Panc1 (cell line): ENCODE measurements at regions not wholly inside any gene's neighbourhood (a gene's known extent, or its start where the extent isn't known, plus 50 kb on each side); places are given as distances from the start of the nearest gene placed in this dataset.

ENCODE experiments used
- ATAC-seq: fragments of 200-7000 bp; cut with Tn5 transposase; 2 replicates; pipeline ENCODE4 v1.9.1; 2020; ENCODE audit warnings: mild to moderate bottlenecking, moderate library complexity
- BruUV-seq: library from RNA; stranded (reverse); fragments of 400-500 nt; replicated peaks from 2 replicates; lab custom pipeline; 2021; lab: Mats Ljungman, UMichigan
- CTCF ChIA-PET: fragments of 300-600 bp; sonication (Branson Sonifier 250); formaldehyde crosslinking; loops from one replicate; lab custom pipeline; 2022; ENCODE audit warnings: antibody characterized with exemption; lab: Charles Lee
- POLR2A ChIA-PET: fragments of 300-600 bp; sonication (Branson Sonifier 250); formaldehyde crosslinking; loops from one replicate; lab custom pipeline; 2022; ENCODE audit warnings: antibody characterized with exemption; lab: Charles Lee
- DNase-seq: peaks from one replicate; pipeline ENCODE4 v3.0.0-alpha.2; 2010; ENCODE audit warnings: low read depth, low spot score
- H3K27ac ChIP-seq: 2 replicates; pipeline ENCODE4 v1.5.1; 2011; ENCODE audit warnings: mild to moderate bottlenecking, low read length, inconsistent platforms
- H3K27me3 ChIP-seq: fragments of 200-500 bp; sonication (Bioruptor generic); 2 replicates; pipeline ENCODE4 v1.6.0; 2014; ENCODE audit warnings: low read length, inconsistent platforms; ENCODE audit not compliant: control insufficient read depth, insufficient read depth
- H3K36me3 ChIP-seq: fragments of 200-500 bp; sonication (Bioruptor generic); 2 replicates; pipeline ENCODE4 v1.5.1; 2014; ENCODE audit warnings: inconsistent platforms, mild to moderate bottlenecking, low read length, moderate library complexity; ENCODE audit not compliant: control insufficient read depth, insufficient read depth
- H3K4me1 ChIP-seq: 2 replicates; pipeline ENCODE4 v1.5.1; 2011; ENCODE audit warnings: inconsistent platforms, mild to moderate bottlenecking, low read length, moderate library complexity; ENCODE audit not compliant: control insufficient read depth, insufficient read depth
- H3K4me3 ChIP-seq, 2 experiments: 2 replicates each; pipeline ENCODE4 v1.5.1; 2011 to 2012; ENCODE audit warnings: low read depth in 2 of 2, low read length in 2 of 2, mild to moderate bottlenecking in 2 of 2, inconsistent platforms in 1 of 2, moderate library complexity in 1 of 2
- H3K9me3 ChIP-seq: fragments of 200-500 bp; sonication (Bioruptor generic); 2 replicates; pipeline ENCODE4 v1.5.1; 2014; ENCODE audit warnings: low read depth, mild to moderate bottlenecking, inconsistent platforms, low read length, moderate library complexity; ENCODE audit not compliant: control insufficient read depth, insufficient read depth
- POLR2AphosphoS5 ChIP-seq: IDR thresholded peaks from 2 replicates; pipeline ENCODE4 v1.6.1; 2012; ENCODE audit warnings: mild to moderate bottlenecking, low read depth, low read length, moderate library complexity
- SIN3A ChIP-seq: IDR thresholded peaks from 2 replicates; pipeline ENCODE4 v1.6.1; 2012; ENCODE audit warnings: low read depth, mild to moderate bottlenecking, low read length, moderate library complexity, borderline replicate concordance; ENCODE audit not compliant: insufficient read depth
- TCF7L2 ChIP-seq: IDR thresholded peaks from 2 replicates; pipeline ENCODE4 v1.6.1; 2011; ENCODE audit warnings: mild to moderate bottlenecking, low read depth, low read length, inconsistent platforms
- in situ Hi-C: cut with HindIII; loops from 2 replicates; pipeline ENCODE4 v1.10.0; 2016; ENCODE audit warnings: low sequenced_read_pairs, low pct_unique_long_range_greater_than_20kb
- intact Hi-C: fragments of 100-400 bp; cut with micrococcal nuclease; formaldehyde crosslinking; loops from one replicate; pipeline ENCODE4 v1.10.0; 2022; ENCODE audit not compliant: unreplicated experiment
- TF ChIP-seq, protein P1 (sequence below): fragments of 450-650 bp; IDR thresholded peaks from 2 replicates; pipeline ENCODE4 v1.5.1; 2017; ENCODE audit warnings: mild to moderate bottlenecking
- TF ChIP-seq, protein P2 (sequence below), 2 experiments: IDR thresholded peaks; 2 replicates each; pipeline ENCODE4 v1.6.1; 2011 to 2012; ENCODE audit warnings: low read depth in 2 of 2, control low read depth in 1 of 2, low read length in 1 of 2, mild to moderate bottlenecking in 1 of 2, moderate library complexity in 1 of 2; ENCODE audit not compliant: insufficient read depth in 1 of 2

DNA sequence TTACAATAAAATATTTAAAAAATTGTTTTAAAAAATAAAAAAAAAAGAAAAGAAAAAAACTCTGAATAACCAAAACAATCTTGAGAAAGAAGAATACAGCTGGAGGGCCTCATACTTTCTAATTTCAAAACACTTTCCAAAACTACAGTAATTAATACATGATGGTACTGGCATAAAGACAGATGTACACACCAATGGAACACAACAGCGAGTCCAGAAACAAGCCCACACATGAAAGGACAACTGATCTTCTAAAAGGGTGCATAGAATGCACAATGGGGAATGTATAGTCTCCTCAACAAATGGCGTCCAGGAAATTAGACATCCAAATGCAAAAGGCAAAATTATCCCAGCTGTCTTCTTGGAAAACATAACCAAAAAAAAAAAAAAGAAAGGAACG, 99.6 kb downstream of the LURAP1L start:
- POLR2A ChIA-PET, result no interaction called here
- no TSS peak for BruUV-seq
- TF ChIP-seq, protein P1, sequence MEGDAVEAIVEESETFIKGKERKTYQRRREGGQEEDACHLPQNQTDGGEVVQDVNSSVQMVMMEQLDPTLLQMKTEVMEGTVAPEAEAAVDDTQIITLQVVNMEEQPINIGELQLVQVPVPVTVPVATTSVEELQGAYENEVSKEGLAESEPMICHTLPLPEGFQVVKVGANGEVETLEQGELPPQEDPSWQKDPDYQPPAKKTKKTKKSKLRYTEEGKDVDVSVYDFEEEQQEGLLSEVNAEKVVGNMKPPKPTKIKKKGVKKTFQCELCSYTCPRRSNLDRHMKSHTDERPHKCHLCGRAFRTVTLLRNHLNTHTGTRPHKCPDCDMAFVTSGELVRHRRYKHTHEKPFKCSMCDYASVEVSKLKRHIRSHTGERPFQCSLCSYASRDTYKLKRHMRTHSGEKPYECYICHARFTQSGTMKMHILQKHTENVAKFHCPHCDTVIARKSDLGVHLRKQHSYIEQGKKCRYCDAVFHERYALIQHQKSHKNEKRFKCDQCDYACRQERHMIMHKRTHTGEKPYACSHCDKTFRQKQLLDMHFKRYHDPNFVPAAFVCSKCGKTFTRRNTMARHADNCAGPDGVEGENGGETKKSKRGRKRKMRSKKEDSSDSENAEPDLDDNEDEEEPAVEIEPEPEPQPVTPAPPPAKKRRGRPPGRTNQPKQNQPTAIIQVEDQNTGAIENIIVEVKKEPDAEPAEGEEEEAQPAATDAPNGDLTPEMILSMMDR, result no peak
- TF ChIP-seq TCF7L2 (no peak), POLR2AphosphoS5 (no peak), SIN3A (no peak)
- TF ChIP-seq, protein P2, sequence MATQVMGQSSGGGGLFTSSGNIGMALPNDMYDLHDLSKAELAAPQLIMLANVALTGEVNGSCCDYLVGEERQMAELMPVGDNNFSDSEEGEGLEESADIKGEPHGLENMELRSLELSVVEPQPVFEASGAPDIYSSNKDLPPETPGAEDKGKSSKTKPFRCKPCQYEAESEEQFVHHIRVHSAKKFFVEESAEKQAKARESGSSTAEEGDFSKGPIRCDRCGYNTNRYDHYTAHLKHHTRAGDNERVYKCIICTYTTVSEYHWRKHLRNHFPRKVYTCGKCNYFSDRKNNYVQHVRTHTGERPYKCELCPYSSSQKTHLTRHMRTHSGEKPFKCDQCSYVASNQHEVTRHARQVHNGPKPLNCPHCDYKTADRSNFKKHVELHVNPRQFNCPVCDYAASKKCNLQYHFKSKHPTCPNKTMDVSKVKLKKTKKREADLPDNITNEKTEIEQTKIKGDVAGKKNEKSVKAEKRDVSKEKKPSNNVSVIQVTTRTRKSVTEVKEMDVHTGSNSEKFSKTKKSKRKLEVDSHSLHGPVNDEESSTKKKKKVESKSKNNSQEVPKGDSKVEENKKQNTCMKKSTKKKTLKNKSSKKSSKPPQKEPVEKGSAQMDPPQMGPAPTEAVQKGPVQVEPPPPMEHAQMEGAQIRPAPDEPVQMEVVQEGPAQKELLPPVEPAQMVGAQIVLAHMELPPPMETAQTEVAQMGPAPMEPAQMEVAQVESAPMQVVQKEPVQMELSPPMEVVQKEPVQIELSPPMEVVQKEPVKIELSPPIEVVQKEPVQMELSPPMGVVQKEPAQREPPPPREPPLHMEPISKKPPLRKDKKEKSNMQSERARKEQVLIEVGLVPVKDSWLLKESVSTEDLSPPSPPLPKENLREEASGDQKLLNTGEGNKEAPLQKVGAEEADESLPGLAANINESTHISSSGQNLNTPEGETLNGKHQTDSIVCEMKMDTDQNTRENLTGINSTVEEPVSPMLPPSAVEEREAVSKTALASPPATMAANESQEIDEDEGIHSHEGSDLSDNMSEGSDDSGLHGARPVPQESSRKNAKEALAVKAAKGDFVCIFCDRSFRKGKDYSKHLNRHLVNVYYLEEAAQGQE (IDR thresholded peaks at IDR 0.05; ENCODE audit: insufficient read depth in 1 of 2, low read depth in 2 of 2, low read length in 1 of 2), result no peak
- Histone ChIP-seq H3K27me3 (no peaks in the 10 kb centered on the region), H3K4me1 (no peaks in the 10 kb centered on the region), H3K36me3 (no peaks in the 10 kb centered on the region), H3K27ac (no peak overlapping the region), H3K9me3 (no peaks in the 10 kb centered on the region), H3K4me3 (no peak overlapping the region)
- intact Hi-C loops, result no loop called here
- CTCF ChIA-PET, result no interaction called here
- DNase-seq (no peak), ATAC-seq (no peak)
- in situ Hi-C loops, result no loop called here

DNA sequence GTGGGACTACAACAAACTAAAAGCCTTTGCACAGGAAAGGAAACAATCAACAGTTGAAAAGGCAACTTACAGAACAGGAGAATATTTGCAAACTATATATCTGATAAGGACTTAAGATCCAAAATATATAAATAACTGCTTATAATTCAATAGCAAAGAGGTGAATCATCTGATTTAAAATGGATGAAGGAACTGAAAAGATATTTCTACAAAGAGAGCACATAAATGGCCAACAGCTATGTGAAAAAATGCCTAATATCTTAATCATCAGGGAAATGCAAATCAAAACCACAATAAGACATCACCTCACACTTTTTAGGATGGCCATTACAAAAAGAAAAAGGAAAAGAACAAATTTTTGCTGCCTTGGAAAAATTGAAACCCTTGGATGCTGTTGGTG, 100.4 kb downstream of the LURAP1L start:
- no peak for ATAC-seq
- no peaks in the 10 kb centered on the region for H3K36me3 ChIP-seq
- no peaks in the 10 kb centered on the region for H3K27me3 ChIP-seq
- no peak for DNase-seq
- H3K4me1 ChIP-seq, result no peaks in the 10 kb centered on the region
- H3K9me3 ChIP-seq, result no peaks in the 10 kb centered on the region
- intact Hi-C loops (no loop called here), in situ Hi-C loops (no loop called here)
- CTCF ChIA-PET, result no interaction called here
- no TSS peak for BruUV-seq
- H3K27ac ChIP-seq, result no peak overlapping the region
- H3K4me3 ChIP-seq, result no peak overlapping the region
- TF ChIP-seq, protein P2 (IDR thresholded peaks at IDR 0.05; ENCODE audit: insufficient read depth in 1 of 2, low read depth in 2 of 2, low read length in 1 of 2), result no peak
- TF ChIP-seq TCF7L2 (no peak), POLR2AphosphoS5 (no peak), SIN3A (no peak)
- TF ChIP-seq, protein P1, result no peak
- POLR2A ChIA-PET, result no interaction called here
